ENCODE measurements at regions not wholly inside any gene's neighbourhood (a gene's known extent, or its start where the extent isn't known, plus 50 kb on each side); places are given as distances from the start of the nearest gene placed in this dataset.

GRCh38 chr2:2689306-2689705 is 358.2 kb upstream of the MYT1L start:
- DNase-seq (ENCODE audit: extremely low read depth in 1 of 2, low read depth in 1 of 2) = no peak

DNA sequence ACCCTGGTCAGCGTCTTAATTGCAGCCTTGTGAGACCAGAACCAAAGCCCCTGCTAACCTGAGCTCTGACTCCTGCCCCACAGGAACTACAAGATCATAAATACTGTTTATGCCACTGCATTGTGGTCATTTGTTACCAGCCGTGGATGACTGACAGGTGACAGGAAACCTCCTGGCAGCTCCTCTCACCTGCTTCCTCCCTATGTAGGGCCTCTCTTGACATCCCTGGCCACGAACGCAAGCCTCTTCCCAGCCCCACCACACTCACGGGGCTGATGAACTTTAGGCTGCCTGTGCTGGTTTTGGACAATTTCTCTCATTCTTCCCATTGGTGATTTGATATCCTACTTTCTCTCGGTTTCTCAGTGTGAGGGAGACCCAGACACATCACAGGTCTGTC is 357.2 kb upstream of the MYT1L start:
- DNase-seq (ENCODE audit: extremely low read depth in 1 of 2, low read depth in 1 of 2) = no peak

- no peak for DNase-seq (ENCODE audit: extremely low read depth in 1 of 2, low read depth in 1 of 2)
Observed at GRCh38 chr2:2687745-2688144, 356.7 kb upstream of the MYT1L start.

DNA sequence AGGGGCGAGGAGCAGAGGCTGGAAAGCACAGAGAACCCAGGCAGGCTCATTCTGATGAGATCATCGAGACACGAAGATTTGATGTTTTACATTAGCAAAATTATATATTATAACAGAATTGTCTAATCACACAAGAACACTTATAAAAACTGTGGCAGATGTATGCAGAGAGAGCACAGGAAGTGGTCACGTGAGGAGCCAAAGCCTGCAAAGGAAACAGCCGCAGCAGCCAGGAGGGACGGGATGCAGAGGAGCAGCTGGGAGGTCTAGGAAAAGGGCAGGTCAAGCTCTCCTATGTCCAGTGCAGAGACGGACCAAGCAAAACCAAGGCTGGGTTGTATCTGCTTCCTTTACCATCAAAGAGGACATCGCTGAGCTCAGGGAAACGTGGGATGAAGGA is 355.1 kb upstream of the MYT1L start:
- no peak for DNase-seq (ENCODE audit: extremely low read depth in 1 of 2, low read depth in 1 of 2)

DNA sequence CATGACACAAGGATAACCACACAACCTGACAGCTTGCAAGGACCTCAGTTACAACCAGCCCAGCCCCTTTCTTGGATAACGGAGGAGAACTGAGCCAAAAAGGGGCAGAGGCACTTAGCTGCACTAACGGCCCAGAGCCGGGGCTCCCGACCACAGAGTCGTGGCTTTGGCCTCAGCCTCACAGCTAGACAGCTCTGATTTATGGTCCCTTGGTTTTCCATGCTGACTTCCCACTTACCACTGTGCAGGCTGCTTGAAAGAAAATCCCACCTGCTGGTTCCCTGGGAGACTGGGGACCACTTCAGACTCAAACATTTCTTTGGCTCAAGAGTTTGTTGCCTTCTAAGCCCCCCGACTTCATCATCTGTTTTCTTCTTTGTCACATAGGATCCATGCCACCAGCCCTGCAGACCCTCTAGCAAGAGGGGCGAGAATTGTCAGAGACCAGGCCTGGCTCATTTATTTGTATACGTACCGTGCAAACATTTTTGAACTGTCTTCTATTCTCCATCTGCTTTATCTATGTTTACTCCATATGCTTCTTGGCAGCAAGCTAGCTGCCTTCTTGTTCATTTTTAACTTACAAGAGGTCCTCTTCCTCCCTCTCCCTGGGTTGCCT is 352.6 kb upstream of the MYT1L start:
- no peak for DNase-seq (ENCODE audit: extremely low read depth in 1 of 2, low read depth in 1 of 2)

DNA sequence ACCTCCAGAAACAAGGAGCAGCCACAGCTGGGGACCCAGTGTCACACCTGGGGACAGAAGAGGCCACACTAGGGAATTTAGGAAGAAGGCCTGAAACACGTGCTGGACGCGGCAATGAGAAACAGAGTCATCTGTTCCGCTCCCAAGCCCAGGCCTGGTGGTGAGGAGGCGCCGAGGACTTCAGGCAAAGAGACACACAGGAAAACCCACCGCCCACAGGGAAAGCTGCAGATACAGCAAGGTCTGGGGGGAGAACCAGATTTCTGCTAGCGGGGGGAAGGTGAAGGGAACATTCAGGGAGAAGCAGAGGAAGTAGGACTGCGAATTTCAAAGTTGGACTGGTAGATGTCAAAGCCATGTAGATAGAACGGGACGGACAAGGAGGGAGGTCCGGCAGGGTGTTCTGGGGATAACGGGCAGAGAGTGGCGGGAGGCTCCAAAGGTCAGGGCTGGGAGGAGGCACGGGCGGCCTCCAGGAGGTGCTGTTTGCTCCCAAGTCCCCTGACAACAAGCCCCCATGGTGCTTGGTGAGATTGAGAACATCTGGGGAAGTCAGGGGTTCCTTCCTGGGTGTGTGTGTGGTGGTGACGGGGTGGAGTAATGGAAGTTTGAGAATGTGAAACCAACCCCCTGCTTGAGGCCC is 351.7 kb upstream of the MYT1L start:
- DNase-seq (ENCODE audit: extremely low read depth in 1 of 2, low read depth in 1 of 2) = no peak

- DNase-seq (ENCODE audit: extremely low read depth in 1 of 2, low read depth in 1 of 2) = no peak
Observed at GRCh38 chr2:2681711-2682251, 350.7 kb upstream of the MYT1L start.

DNA sequence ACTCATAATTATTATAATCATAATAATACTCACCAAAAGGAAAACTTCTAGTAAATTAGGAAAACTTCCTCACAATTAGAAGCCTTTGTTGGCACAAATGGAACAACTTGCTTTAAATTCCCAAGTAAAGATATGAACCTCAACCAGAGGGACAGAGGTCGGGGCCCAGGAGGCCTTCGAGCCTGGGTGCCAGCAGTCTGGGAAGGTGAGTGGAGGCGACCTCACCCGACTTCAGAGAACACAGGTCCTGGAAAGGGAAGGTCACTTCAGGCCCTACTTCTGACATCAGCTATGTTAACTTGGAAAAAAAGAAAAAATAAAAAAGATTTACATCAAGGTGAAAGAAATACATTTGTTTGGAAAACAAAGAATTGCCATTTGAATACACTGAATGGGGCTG is 350.0 kb upstream of the MYT1L start:
- DNase-seq (ENCODE audit: extremely low read depth in 1 of 2, low read depth in 1 of 2) = no peak

- no peak for DNase-seq (ENCODE audit: extremely low read depth in 1 of 2, low read depth in 1 of 2)
Observed at GRCh38 chr2:2674831-2675230, 343.8 kb upstream of the MYT1L start.

DNA sequence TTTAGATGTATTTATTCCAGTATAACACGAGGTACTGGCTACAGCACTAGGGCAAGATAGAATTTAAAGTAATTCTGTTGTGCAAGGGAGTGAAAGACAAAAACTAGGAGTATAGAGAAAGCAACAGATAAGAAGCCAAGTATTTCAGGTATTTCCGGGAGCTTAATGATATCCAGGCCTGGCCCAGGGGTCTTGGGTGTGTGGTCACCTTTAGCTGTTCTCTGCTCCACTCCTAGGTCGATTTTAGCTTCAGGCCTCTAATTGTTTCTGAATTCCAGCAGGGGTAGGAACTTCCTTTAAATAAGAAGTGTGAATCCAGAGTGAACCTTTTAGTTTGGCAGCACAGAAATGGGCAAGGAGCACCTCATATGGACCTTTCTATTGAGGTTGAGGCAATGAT is 342.3 kb upstream of the MYT1L start:
- no peak for DNase-seq (ENCODE audit: extremely low read depth in 1 of 2, low read depth in 1 of 2)

GRCh38 chr2:2672249-2672648 is 341.2 kb upstream of the MYT1L start:
- DNase-seq (ENCODE audit: extremely low read depth in 1 of 2, low read depth in 1 of 2) = no peak

GRCh38 chr2:2671826-2672225 is 340.8 kb upstream of the MYT1L start:
- DNase-seq (ENCODE audit: extremely low read depth in 1 of 2, low read depth in 1 of 2) = no peak

DNA sequence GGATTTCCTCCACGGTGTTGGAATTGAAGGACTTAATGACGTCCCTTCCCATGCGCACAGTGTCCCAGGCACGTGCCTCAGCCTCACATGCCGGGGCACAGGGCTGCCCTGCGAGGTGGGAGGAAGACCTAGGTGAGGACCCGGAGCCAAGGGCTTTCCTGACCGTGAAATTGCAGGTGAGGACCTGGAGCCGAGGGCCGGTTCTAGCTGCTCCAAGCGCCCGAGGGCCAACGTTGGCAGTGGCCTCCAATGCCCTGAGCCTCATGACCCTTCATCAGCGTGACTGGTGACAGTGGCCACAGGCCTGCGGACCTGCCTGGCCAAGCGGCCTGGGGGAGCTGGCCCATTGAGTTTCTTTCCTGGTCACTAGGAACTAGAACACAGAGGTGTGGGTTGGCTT is 338.2 kb upstream of the MYT1L start:
- DNase-seq (ENCODE audit: extremely low read depth in 1 of 2, low read depth in 1 of 2) = no peak

DNA sequence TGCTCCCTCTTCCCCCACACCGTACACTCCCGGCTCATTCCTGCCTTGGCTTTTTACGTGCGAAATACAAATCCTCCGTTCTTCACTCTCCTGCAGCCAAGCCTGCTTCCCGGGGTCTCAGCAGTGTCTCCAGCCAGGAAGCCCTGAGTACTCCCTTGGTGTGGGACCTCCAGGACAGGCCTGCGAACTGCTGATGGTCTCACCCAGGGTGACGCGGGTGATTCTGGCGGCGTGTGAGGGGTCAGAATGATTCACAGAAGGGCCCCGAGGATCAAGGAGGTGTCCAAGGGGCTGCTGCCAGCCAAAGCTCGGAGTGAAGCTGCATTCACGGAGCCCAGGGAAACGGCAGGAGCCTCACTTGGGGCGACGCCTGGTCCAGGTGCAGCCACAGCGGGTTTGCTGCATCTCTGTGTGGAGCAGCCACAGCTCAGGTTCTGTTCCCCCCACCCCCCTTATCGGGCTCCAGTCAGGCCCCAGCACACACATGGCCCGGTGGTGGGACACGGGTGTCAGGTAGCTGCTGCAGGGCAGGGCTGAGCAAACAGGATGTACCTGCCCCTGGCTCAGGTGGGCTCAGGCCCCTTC is 337.7 kb upstream of the MYT1L start:
- DNase-seq (ENCODE audit: extremely low read depth in 1 of 2, low read depth in 1 of 2) = no peak

DNA sequence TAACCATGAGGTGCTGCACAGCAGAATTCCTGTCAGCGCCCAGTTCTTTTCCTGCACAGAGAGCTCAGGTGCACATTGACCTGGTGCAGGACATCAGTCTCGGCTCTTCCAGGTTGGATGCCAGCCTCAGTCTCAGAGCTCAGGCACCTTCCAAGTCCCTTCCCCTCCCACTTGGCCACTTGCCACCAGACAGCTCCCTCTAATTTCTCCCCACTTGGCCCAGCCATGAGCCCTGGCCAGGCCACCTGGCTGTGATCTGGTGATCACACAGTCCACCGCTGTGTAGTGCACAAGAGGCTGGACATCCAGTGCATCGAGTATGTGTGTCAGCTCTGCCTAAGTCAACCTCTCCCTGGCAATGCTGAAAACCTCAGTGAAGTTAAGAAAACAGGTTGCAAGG is 336.6 kb upstream of the MYT1L start:
- DNase-seq (ENCODE audit: extremely low read depth in 1 of 2, low read depth in 1 of 2) = no peak

GRCh38 chr2:2665834-2666133 is 334.7 kb upstream of the MYT1L start:
- no peak for DNase-seq (ENCODE audit: extremely low read depth in 1 of 2, low read depth in 1 of 2)

DNA sequence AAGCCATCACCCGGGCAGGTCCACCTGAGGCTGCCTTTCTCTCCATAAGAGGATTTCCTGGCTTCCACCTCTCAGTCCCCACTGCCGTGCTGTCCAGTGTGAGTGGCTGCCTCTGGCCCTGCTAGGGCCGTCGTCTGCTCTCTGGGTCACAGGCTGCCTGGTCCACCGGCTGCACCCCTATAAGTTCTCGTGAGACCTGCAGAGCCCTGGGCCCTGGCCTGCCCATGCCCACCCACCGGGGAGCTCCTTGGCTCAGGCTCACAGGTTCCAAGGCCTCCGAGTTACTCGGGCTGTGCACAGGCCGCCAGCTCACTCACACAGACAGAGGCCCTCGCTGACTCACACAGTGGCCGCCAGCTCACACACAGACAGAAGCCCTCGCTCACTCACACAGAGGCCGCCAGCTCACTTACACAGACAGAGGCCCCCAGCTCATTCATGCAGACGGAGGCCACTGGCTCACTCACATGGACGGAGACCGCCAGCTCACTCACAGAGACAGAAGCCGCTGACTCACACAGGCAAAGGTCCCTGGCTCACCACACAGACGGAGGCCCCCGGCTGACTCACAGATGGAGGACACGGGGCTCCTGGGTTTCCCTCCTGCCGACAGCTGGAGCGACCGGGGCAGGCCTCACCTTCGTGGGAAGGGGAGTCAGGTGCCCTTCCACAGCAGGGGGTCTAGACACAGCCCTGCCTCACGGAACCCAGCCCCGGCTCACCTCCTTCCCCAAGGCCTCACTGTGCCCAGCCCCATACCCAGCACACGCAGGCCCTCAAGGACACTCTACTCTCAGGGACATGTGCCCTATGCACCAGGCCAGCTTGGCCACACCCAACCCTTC is 334.1 kb upstream of the MYT1L start:
- no peak for DNase-seq (ENCODE audit: extremely low read depth in 1 of 2, low read depth in 1 of 2)

GRCh38 chr2:2663401-2664036 is 332.4 kb upstream of the MYT1L start:
- DNase-seq (ENCODE audit: extremely low read depth in 1 of 2, low read depth in 1 of 2) = no peak

- no peak for DNase-seq (ENCODE audit: extremely low read depth in 1 of 2, low read depth in 1 of 2)
Observed at GRCh38 chr2:2662847-2663356, 331.8 kb upstream of the MYT1L start.

DNA sequence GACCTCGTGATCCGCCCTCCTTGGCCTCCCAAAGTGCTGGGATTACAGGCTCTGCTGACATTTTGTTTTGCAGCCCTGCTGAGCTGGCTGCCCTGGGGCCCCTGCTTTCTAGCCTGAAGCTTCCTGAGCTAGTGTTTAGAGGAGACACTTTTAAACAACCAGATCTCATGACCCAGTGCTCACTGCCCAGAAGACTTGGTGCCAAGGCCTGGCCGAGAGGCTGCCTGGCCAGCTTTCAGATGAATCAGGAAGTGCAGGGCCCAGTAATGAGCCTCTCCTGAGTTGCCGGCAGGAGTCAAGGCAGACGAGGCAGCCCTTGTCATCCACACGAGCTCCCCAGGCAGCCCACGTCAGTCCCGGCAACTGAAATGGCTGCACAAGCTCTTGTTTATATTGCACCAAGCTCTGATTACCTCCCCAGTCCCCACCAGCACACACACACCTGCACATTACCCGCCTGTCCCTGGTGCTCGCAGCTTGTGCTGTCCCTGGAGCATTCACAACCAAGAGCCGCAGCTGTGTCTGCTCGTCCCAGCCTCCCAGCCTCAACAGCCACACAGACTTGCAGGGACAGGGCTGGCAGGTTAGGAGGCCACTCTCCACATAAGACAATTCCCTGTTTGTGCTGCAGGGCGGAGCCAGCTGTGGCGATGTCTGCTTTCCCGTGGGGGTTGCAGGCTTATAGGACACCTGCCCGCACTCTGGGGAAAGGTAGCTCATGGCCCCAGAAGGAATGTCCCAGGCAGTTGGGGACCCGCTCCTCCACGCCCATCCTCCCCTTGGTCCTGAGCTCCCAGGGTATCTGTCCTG is 331.2 kb upstream of the MYT1L start:
- DNase-seq (ENCODE audit: extremely low read depth in 1 of 2, low read depth in 1 of 2) = no peak

All from activated CD8-positive, alpha-beta memory T cell treated with anti-CD3 and anti-CD28 coated beads for 1 hour (primary cell).